ENCODE measurements at regions not wholly inside any gene's neighbourhood (a gene's known extent, or its start where the extent isn't known, plus 50 kb on each side); places are given as distances from the start of the nearest gene placed in this dataset.
"Not testable (repeated sequence)": the region's sequence is repeated elsewhere in the genome, so short reads cannot be mapped to it uniquely, and the experiment has no call there.

GRCh38 chr4:12911750-12912358 is 572.3 kb downstream of the RAB28 start:
- no peaks in the 10 kb centered on the region for H3K36me3 ChIP-seq
- no peak overlapping the region for H3K4me3 ChIP-seq
- no peaks in the 10 kb centered on the region for H3K4me1 ChIP-seq
- DNase-seq (no peak), ATAC-seq (no peak)
- H3K27me3 ChIP-seq: no peaks in the 10 kb centered on the region
- H3K9me3 ChIP-seq: peaks cover 0 to 6% (median 0%) of the 10 kb centered on the region in 4 donors
- TF ChIP-seq POLR2A (IDR thresholded peaks at IDR 0.05) (no peak), CTCF (IDR thresholded peaks at IDR 0.05) (no peak)
- no peak overlapping the region for H3K27ac ChIP-seq
- intact Hi-C loops (cut with DNase I): no loop called here
- WGBS (ENCODE audit: insufficient coverage, low coverage, low lambda C conversion rate, missing lambda C conversion rate): 71% methylated on average over 1 of the region's 1 CpG

GRCh38 chr4:12903640-12904039 is 580.5 kb downstream of the RAB28 start:
- H3K36me3 ChIP-seq; ATAC-seq; H3K4me1 ChIP-seq; H3K27me3 ChIP-seq; H3K27ac ChIP-seq; H3K4me3 ChIP-seq; H3K9me3 ChIP-seq; intact Hi-C loops (cut with DNase I); DNase-seq: not testable (repeated sequence)
- WGBS (ENCODE audit: insufficient coverage, low coverage, low lambda C conversion rate, missing lambda C conversion rate): 85% methylated on average over 7 of the region's 15 CpGs

GRCh38 chr4:12902735-12903134 is 581.4 kb downstream of the RAB28 start:
- H3K9me3 ChIP-seq: no peaks in the 10 kb centered on the region
- intact Hi-C loops (cut with DNase I): no loop called here
- H3K27me3 ChIP-seq: no peaks in the 10 kb centered on the region
- H3K4me1 ChIP-seq: no peaks in the 10 kb centered on the region
- WGBS (ENCODE audit: insufficient coverage, low coverage, low lambda C conversion rate, missing lambda C conversion rate): 100% methylated on average over 2 of the region's 2 CpGs
- DNase-seq (no peak), ATAC-seq (no peak)
- no peak overlapping the region for H3K27ac ChIP-seq
- H3K4me3 ChIP-seq: no peak overlapping the region
- no peak for TF ChIP-seq CTCF (IDR thresholded peaks at IDR 0.05)
- no peak for TF ChIP-seq POLR2A (IDR thresholded peaks at IDR 0.05)
- no peaks in the 10 kb centered on the region for H3K36me3 ChIP-seq

- Histone ChIP-seq H3K4me1 (no peaks in the 10 kb centered on the region), H3K4me3 (no peak overlapping the region), H3K27me3 (no peaks in the 10 kb centered on the region), H3K36me3 (no peaks in the 10 kb centered on the region), H3K9me3 (no peaks in the 10 kb centered on the region), H3K27ac (no peak overlapping the region)
- no peak for DNase-seq
- intact Hi-C loops (cut with DNase I): no loop called here
- no peak for ATAC-seq
- no peak for TF ChIP-seq POLR2A (IDR thresholded peaks at IDR 0.05)
- no peak for TF ChIP-seq CTCF (IDR thresholded peaks at IDR 0.05)
- WGBS (ENCODE audit: insufficient coverage, low coverage, low lambda C conversion rate, missing lambda C conversion rate): 82% methylated on average over 4 of the region's 4 CpGs
These were observed 586.2 kb downstream of the RAB28 start for GRCh38 chr4:12897954-12898353.

GRCh38 chr4:12894062-12894461 is 590.1 kb downstream of the RAB28 start:
- no peaks in the 10 kb centered on the region for H3K9me3 ChIP-seq
- DNase-seq: no peak
- H3K36me3 ChIP-seq: no peaks in the 10 kb centered on the region
- intact Hi-C loops (cut with DNase I): no loop called here
- no peak overlapping the region for H3K27ac ChIP-seq
- TF ChIP-seq POLR2A (IDR thresholded peaks at IDR 0.05): no peak
- no peak for TF ChIP-seq CTCF (IDR thresholded peaks at IDR 0.05)
- H3K4me3 ChIP-seq: no peak overlapping the region
- WGBS (ENCODE audit: insufficient coverage, low coverage, low lambda C conversion rate, missing lambda C conversion rate): 83% methylated on average over 1 of the region's 1 CpG
- H3K4me1 ChIP-seq: no peaks in the 10 kb centered on the region
- H3K27me3 ChIP-seq: no peaks in the 10 kb centered on the region
- ATAC-seq: no peak

Measured in right lobe of liver (tissue), 6 donors.